ENCODE measurements at regions not wholly inside any gene's neighbourhood (a gene's known extent, or its start where the extent isn't known, plus 50 kb on each side); places are given as distances from the start of the nearest gene placed in this dataset.
"Not testable (repeated sequence)": the region's sequence is repeated elsewhere in the genome, so short reads cannot be mapped to it uniquely, and the experiment has no call there.

GRCh38 chr7:146057958-146058357 is 58.6 kb upstream of the CNTNAP2 start:
- no peak for DNase-seq (ENCODE audit: low read depth)

GRCh38 chr7:146054909-146055308 is 61.7 kb upstream of the CNTNAP2 start:
- no peak for DNase-seq (ENCODE audit: low read depth)

GRCh38 chr7:146053492-146053891 is 63.1 kb upstream of the CNTNAP2 start:
- no peak for DNase-seq (ENCODE audit: low read depth)

- not testable (repeated sequence) for DNase-seq (ENCODE audit: low read depth)
Measured at GRCh38 chr7:146043310-146043709, 73.3 kb upstream of the CNTNAP2 start.

- no peak for DNase-seq (ENCODE audit: low read depth)
Measured at GRCh38 chr7:146028251-146028750, 88.3 kb upstream of the CNTNAP2 start.

GRCh38 chr7:146027243-146027642 is 89.4 kb upstream of the CNTNAP2 start:
- no peak for DNase-seq (ENCODE audit: low read depth)

GRCh38 chr7:146022776-146023175 is 93.8 kb upstream of the CNTNAP2 start:
- no peak for DNase-seq (ENCODE audit: low read depth)

- not testable (repeated sequence) for DNase-seq (ENCODE audit: low read depth)
Measured at GRCh38 chr7:146019041-146020004, 97.3 kb upstream of the CNTNAP2 start.

GRCh38 chr7:146017366-146017765 is 99.2 kb upstream of the CNTNAP2 start:
- not testable (repeated sequence) for DNase-seq (ENCODE audit: low read depth)

- not testable (repeated sequence) for DNase-seq (ENCODE audit: low read depth)
Measured at GRCh38 chr7:146014154-146014553, 102.4 kb upstream of the CNTNAP2 start.

- no peak for DNase-seq (ENCODE audit: low read depth)
Measured at GRCh38 chr7:146008293-146008692, 108.3 kb upstream of the CNTNAP2 start.

GRCh38 chr7:146004805-146005204 is 111.8 kb upstream of the CNTNAP2 start:
- no peak for DNase-seq (ENCODE audit: low read depth)

- no peak for DNase-seq (ENCODE audit: low read depth)
Measured at GRCh38 chr7:146002431-146003078, 114.0 kb upstream of the CNTNAP2 start.

- no peak for DNase-seq (ENCODE audit: low read depth)
Measured at GRCh38 chr7:146002008-146002407, 114.6 kb upstream of the CNTNAP2 start.

- DNase-seq (ENCODE audit: low read depth), result no peak
Measured at GRCh38 chr7:146000882-146001281, 115.7 kb upstream of the CNTNAP2 start.

- DNase-seq (ENCODE audit: low read depth), result no peak
Measured at GRCh38 chr7:145989469-145989868, 127.1 kb upstream of the CNTNAP2 start.

- DNase-seq (ENCODE audit: low read depth), result no peak
Measured at GRCh38 chr7:145986248-145986874, 130.2 kb upstream of the CNTNAP2 start.

- DNase-seq (ENCODE audit: low read depth), result no peak
Measured at GRCh38 chr7:145978769-145979168, 137.8 kb upstream of the CNTNAP2 start.

- no peak for DNase-seq (ENCODE audit: low read depth)
Measured at GRCh38 chr7:145959981-145960380, 156.6 kb upstream of the CNTNAP2 start.

- no peak for DNase-seq (ENCODE audit: low read depth)
Measured at GRCh38 chr7:145957160-145957890, 159.3 kb upstream of the CNTNAP2 start.

- DNase-seq (ENCODE audit: low read depth), result no peak
Measured at GRCh38 chr7:145951566-145951965, 165.0 kb upstream of the CNTNAP2 start.

- DNase-seq (ENCODE audit: low read depth), result no peak
Measured at GRCh38 chr7:145928937-145929336, 187.7 kb upstream of the CNTNAP2 start.
